GM12878 (cell line): ENCODE measurements at regions not wholly inside any gene's neighbourhood (a gene's known extent, or its start where the extent isn't known, plus 50 kb on each side); places are given as distances from the start of the nearest gene placed in this dataset.
"Not testable (repeated sequence)": the region's sequence is repeated elsewhere in the genome, so short reads cannot be mapped to it uniquely, and the experiment has no call there.

Source experiments
- CEBPB ChIP-seq, 2 experiments: fragments of 150-350 bp in 1 of 2; IDR thresholded peaks; 2 replicates each; pipeline ENCODE4 v1.6.1; 2012 to 2014; ENCODE audit warnings: low read depth in 2 of 2, low read length in 2 of 2, borderline replicate concordance in 1 of 2, inconsistent platforms in 1 of 2
- SMC3 ChIP-seq: IDR thresholded peaks from 2 replicates; pipeline ENCODE4 v1.6.1; 2011; ENCODE audit warnings: low read length, improper control_type of control experiment, borderline replicate concordance
- WRNIP1 ChIP-seq: IDR thresholded peaks from 2 replicates; pipeline ENCODE4 v1.6.1; 2011; ENCODE audit warnings: low read depth, low read length, improper control_type of control experiment, borderline replicate concordance
- TF ChIP-seq, protein P1 (sequence below), 3 experiments: IDR thresholded peaks in 2 of 3; conservative IDR thresholded peaks in 1 of 3; 2 replicates each; pipeline ENCODE4 v1.5.1; 2011; ENCODE audit warnings: low read depth in 3 of 3, low read length in 3 of 3, mild to moderate bottlenecking in 3 of 3, control low read depth in 2 of 3, moderate library complexity in 2 of 3, inconsistent platforms in 1 of 3, mixed read lengths in 1 of 3; ENCODE audit not compliant: control insufficient read depth in 2 of 3, insufficient read depth in 1 of 3; ENCODE audit errors: extremely low read depth in 1 of 3

- TF ChIP-seq SMC3; CEBPB (IDR thresholded peaks at IDR 0.05; ENCODE audit: borderline replicate concordance in 1 of 2, low read depth in 2 of 2, low read length in 2 of 2); WRNIP1: not testable (repeated sequence)
- TF ChIP-seq, protein P1, sequence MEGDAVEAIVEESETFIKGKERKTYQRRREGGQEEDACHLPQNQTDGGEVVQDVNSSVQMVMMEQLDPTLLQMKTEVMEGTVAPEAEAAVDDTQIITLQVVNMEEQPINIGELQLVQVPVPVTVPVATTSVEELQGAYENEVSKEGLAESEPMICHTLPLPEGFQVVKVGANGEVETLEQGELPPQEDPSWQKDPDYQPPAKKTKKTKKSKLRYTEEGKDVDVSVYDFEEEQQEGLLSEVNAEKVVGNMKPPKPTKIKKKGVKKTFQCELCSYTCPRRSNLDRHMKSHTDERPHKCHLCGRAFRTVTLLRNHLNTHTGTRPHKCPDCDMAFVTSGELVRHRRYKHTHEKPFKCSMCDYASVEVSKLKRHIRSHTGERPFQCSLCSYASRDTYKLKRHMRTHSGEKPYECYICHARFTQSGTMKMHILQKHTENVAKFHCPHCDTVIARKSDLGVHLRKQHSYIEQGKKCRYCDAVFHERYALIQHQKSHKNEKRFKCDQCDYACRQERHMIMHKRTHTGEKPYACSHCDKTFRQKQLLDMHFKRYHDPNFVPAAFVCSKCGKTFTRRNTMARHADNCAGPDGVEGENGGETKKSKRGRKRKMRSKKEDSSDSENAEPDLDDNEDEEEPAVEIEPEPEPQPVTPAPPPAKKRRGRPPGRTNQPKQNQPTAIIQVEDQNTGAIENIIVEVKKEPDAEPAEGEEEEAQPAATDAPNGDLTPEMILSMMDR (IDR thresholded peaks at IDR 0.05 in 2 of 3, conservative IDR thresholded peaks at IDR 0.05 in 1 of 3; ENCODE audit: control insufficient read depth in 2 of 3, extremely low read depth in 1 of 3, insufficient read depth in 1 of 3, low read depth in 3 of 3, low read length in 3 of 3): not testable (repeated sequence)
Measured at GRCh38 chr3:5719668-5720067, 532.2 kb downstream of the EDEM1 start.
